Loucy (cell line): ENCODE measurements at regions not wholly inside any gene's neighbourhood (a gene's known extent, or its start where the extent isn't known, plus 50 kb on each side); places are given as distances from the start of the nearest gene placed in this dataset.

Experiments used
- H2AFZ ChIP-seq: fragments of 200-600 bp; sonication (generic); 2 replicates; pipeline ENCODE4 v1.6.0; 2016; ENCODE audit warnings: antibody characterized with exemption, mild to moderate bottlenecking, low read length, moderate library complexity
- H3F3A ChIP-seq: fragments of 200-600 bp; 2 replicates; pipeline ENCODE4 v1.6.0; 2016; ENCODE audit warnings: antibody characterized with exemption, low read depth, mild to moderate bottlenecking
- H3K27me3 ChIP-seq: fragments of 200-600 bp; sonication (generic); 2 replicates; pipeline ENCODE4 v1.6.1; 2014; ENCODE audit warnings: low read length, mild to moderate bottlenecking; ENCODE audit not compliant: insufficient read depth, poor library complexity, severe bottlenecking
- H3K36me3 ChIP-seq: fragments of 200-600 bp; sonication (generic); 2 replicates; pipeline ENCODE4 v1.6.1; 2016; ENCODE audit warnings: low read length; ENCODE audit not compliant: insufficient read depth
- H3K4me1 ChIP-seq: fragments of 200-600 bp; sonication (generic); 2 replicates; pipeline ENCODE4 v1.5.1; 2014; ENCODE audit warnings: low read length, mild to moderate bottlenecking; ENCODE audit not compliant: insufficient read depth, poor library complexity, severe bottlenecking
- H3K4me2 ChIP-seq: fragments of 200-600 bp; sonication (generic); 2 replicates; pipeline ENCODE4 v1.6.0; 2014; ENCODE audit warnings: antibody characterized with exemption, low read length, low read depth, mild to moderate bottlenecking; ENCODE audit not compliant: poor library complexity, severe bottlenecking
- H3K4me3 ChIP-seq: fragments of 200-600 bp; sonication (generic); 2 replicates; pipeline ENCODE4 v1.5.1; 2014; ENCODE audit warnings: low read length, mild to moderate bottlenecking, mixed read lengths; ENCODE audit not compliant: poor library complexity, severe bottlenecking
- H3K79me2 ChIP-seq: fragments of 200-600 bp; sonication (generic); 2 replicates; pipeline ENCODE4 v1.6.1; 2014; ENCODE audit warnings: low read length; ENCODE audit not compliant: insufficient read depth
- H3K9ac ChIP-seq: fragments of 200-600 bp; sonication (generic); 2 replicates; pipeline ENCODE4 v1.6.0; 2014; ENCODE audit warnings: mild to moderate bottlenecking, low read depth, low read length, moderate library complexity; ENCODE audit not compliant: poor library complexity, severe bottlenecking
- H3K9me2 ChIP-seq: fragments of 200-600 bp; sonication (generic); replicated peaks from 2 replicates; pipeline ENCODE4 v1.6.1; 2016; ENCODE audit warnings: low read depth, low read length, mixed read lengths
- H3K9me3 ChIP-seq: fragments of 200-600 bp; sonication (generic); 2 replicates; pipeline ENCODE4 v1.6.1; 2014; ENCODE audit warnings: mild to moderate bottlenecking, antibody characterized with exemption, low read length, low read depth; ENCODE audit not compliant: insufficient read depth
- H4K20me1 ChIP-seq: fragments of 200-600 bp; sonication (generic); 2 replicates; pipeline ENCODE4 v1.6.0; 2014; ENCODE audit warnings: antibody characterized with exemption, low read length, mild to moderate bottlenecking; ENCODE audit not compliant: insufficient read depth, poor library complexity, severe bottlenecking
- CTCF ChIP-seq: fragments of 200-600 bp; sonication (generic); conservative IDR thresholded peaks from 2 replicates; pipeline ENCODE4 v1.5.1; 2014; ENCODE audit warnings: mild to moderate bottlenecking, antibody characterized with exemption, low read length
- EZH2phosphoT487 ChIP-seq: fragments of 200-600 bp; IDR thresholded peaks from 2 replicates; pipeline ENCODE4 v1.6.1; 2018; ENCODE audit warnings: antibody characterized with exemption, mild to moderate bottlenecking, moderate library complexity, borderline replicate concordance

GRCh38 chr2:106997204-106997603 lies 111.2 kb upstream of the ST6GAL2 start:
- no peaks in the 10 kb centered on the region for H3K9me3 ChIP-seq
- H3K4me2 ChIP-seq, result no peak overlapping the region
- no peaks in the 10 kb centered on the region for H3K79me2 ChIP-seq
- no peak overlapping the region for H2AFZ ChIP-seq
- no peaks in the 10 kb centered on the region for H4K20me1 ChIP-seq
- no peak overlapping the region for H3K4me3 ChIP-seq
- H3K4me1 ChIP-seq, result no peaks in the 10 kb centered on the region
- no peaks in the 10 kb centered on the region for H3K36me3 ChIP-seq
- H3K27me3 ChIP-seq, result no peaks in the 10 kb centered on the region
- TF ChIP-seq CTCF (no peak), EZH2phosphoT487 (no peak)
- H3K9me2 ChIP-seq, result no peaks in the 10 kb centered on the region
- H3F3A ChIP-seq, result no peaks in the 10 kb centered on the region
- no peak overlapping the region for H3K9ac ChIP-seq

- Histone ChIP-seq H3K9ac (no peak overlapping the region), H3K4me2 (no peak overlapping the region), H3K4me1 (no peaks in the 10 kb centered on the region), H3K79me2 (no peaks in the 10 kb centered on the region), H4K20me1 (no peaks in the 10 kb centered on the region), H3K9me3 (no peaks in the 10 kb centered on the region), H3K36me3 (no peaks in the 10 kb centered on the region), H3F3A (no peaks in the 10 kb centered on the region), H2AFZ (no peak overlapping the region), H3K27me3 (no peaks in the 10 kb centered on the region), H3K4me3 (no peak overlapping the region), H3K9me2 (no peaks in the 10 kb centered on the region)
- TF ChIP-seq CTCF (no peak), EZH2phosphoT487 (no peak)
Observed at GRCh38 chr2:107001062-107001461, 115.1 kb upstream of the ST6GAL2 start.

GRCh38 chr2:107001551-107001950 lies 115.6 kb upstream of the ST6GAL2 start:
- Histone ChIP-seq H3K9ac (no peak overlapping the region), H3K4me2 (no peak overlapping the region), H3K9me3 (no peaks in the 10 kb centered on the region), H3K4me3 (no peak overlapping the region), H3K79me2 (no peaks in the 10 kb centered on the region), H3K4me1 (no peaks in the 10 kb centered on the region), H3K9me2 (no peaks in the 10 kb centered on the region), H2AFZ (no peak overlapping the region), H3K27me3 (no peaks in the 10 kb centered on the region), H4K20me1 (no peaks in the 10 kb centered on the region), H3F3A (no peaks in the 10 kb centered on the region), H3K36me3 (no peaks in the 10 kb centered on the region)
- no peak for TF ChIP-seq EZH2phosphoT487
- TF ChIP-seq CTCF, result no peak
